Activated CD4-positive, CD25-positive, alpha-beta regulatory T cell treated with anti-CD3 and anti-CD28 coated beads, Interleukin-2, amount 50 U/mL, for 16 hours (primary cell): ENCODE measurements at regions not wholly inside any gene's neighbourhood (a gene's known extent, or its start where the extent isn't known, plus 50 kb on each side); places are given as distances from the start of the nearest gene placed in this dataset.
"Not testable (repeated sequence)": the region's sequence is repeated elsewhere in the genome, so short reads cannot be mapped to it uniquely, and the experiment has no call there.

Source experiments
- DNase-seq: peaks from one replicate; pipeline ENCODE4 v3.0.0-alpha.2; 2020; ENCODE audit warnings: low read depth, low spot score

- no peak for DNase-seq
These were observed 567.3 kb upstream of the ADAMTS5 start for GRCh38 chr21:27534206-27534605.

GRCh38 chr21:27532076-27532475 is 565.2 kb upstream of the ADAMTS5 start:
- DNase-seq = no peak

- no peak for DNase-seq
These were observed 561.8 kb upstream of the ADAMTS5 start for GRCh38 chr21:27528697-27529096.

- no peak for DNase-seq
These were observed 559.6 kb upstream of the ADAMTS5 start for GRCh38 chr21:27526451-27526850.

GRCh38 chr21:27525780-27526179 is 558.9 kb upstream of the ADAMTS5 start:
- DNase-seq = no peak

- DNase-seq = no peak
These were observed 552.5 kb upstream of the ADAMTS5 start for GRCh38 chr21:27519361-27519760.

- not testable (repeated sequence) for DNase-seq
These were observed 550.3 kb upstream of the ADAMTS5 start for GRCh38 chr21:27517177-27517576.

- DNase-seq = no peak
These were observed 548.8 kb upstream of the ADAMTS5 start for GRCh38 chr21:27515676-27516075.

GRCh38 chr21:27513825-27514224 is 546.9 kb upstream of the ADAMTS5 start:
- no peak for DNase-seq

- no peak for DNase-seq
These were observed 546.1 kb upstream of the ADAMTS5 start for GRCh38 chr21:27513016-27513415.

GRCh38 chr21:27511233-27511632 is 544.3 kb upstream of the ADAMTS5 start:
- DNase-seq = no peak

GRCh38 chr21:27507695-27508094 is 540.8 kb upstream of the ADAMTS5 start:
- DNase-seq = no peak

GRCh38 chr21:27505516-27505915 is 538.6 kb upstream of the ADAMTS5 start:
- no peak for DNase-seq

GRCh38 chr21:27502801-27503200 is 535.9 kb upstream of the ADAMTS5 start:
- DNase-seq = no peak

- DNase-seq = no peak
These were observed 531.1 kb upstream of the ADAMTS5 start for GRCh38 chr21:27498025-27498424.

GRCh38 chr21:27495836-27496235 is 528.9 kb upstream of the ADAMTS5 start:
- DNase-seq = no peak

- DNase-seq = no peak
These were observed 526.7 kb upstream of the ADAMTS5 start for GRCh38 chr21:27493542-27493941.

- DNase-seq = no peak
These were observed 520.8 kb upstream of the ADAMTS5 start for GRCh38 chr21:27487676-27488075.

- DNase-seq = no peak
These were observed 514.0 kb upstream of the ADAMTS5 start for GRCh38 chr21:27480841-27481261.

- no peak for DNase-seq
These were observed 510.4 kb upstream of the ADAMTS5 start for GRCh38 chr21:27477296-27477695.

GRCh38 chr21:27476696-27477095 is 509.8 kb upstream of the ADAMTS5 start:
- DNase-seq = no peak

GRCh38 chr21:27475363-27475955 is 508.6 kb upstream of the ADAMTS5 start:
- DNase-seq = no peak

- no peak for DNase-seq
These were observed 500.5 kb upstream of the ADAMTS5 start for GRCh38 chr21:27467366-27467765.

- no peak for DNase-seq
These were observed 499.3 kb upstream of the ADAMTS5 start for GRCh38 chr21:27466140-27466539.
